GM12892 (cell line): ENCODE measurements at regions not wholly inside any gene's neighbourhood (a gene's known extent, or its start where the extent isn't known, plus 50 kb on each side); places are given as distances from the start of the nearest gene placed in this dataset.

Experiments used
- POLR2A ChIP-seq: IDR thresholded peaks from 2 replicates; pipeline ENCODE4 v1.6.1; 2011; ENCODE audit warnings: low read depth, low read length, control low read depth
- POLR2AphosphoS5 ChIP-seq: IDR thresholded peaks from 2 replicates; pipeline ENCODE4 v1.6.1; 2011; ENCODE audit warnings: low read depth, low read length, control low read depth
- TAF1 ChIP-seq: IDR thresholded peaks from 2 replicates; pipeline ENCODE4 v1.6.1; 2011; ENCODE audit warnings: low read depth, mild to moderate bottlenecking, control low read depth, low read length, borderline replicate concordance

- TF ChIP-seq TAF1 (no peak), POLR2A (no peak), POLR2AphosphoS5 (no peak)
Observed at GRCh38 chr2:89831641-89832498, 1140.4 kb downstream of the RPIA start.
